ENCODE measurements at regions not wholly inside any gene's neighbourhood (a gene's known extent, or its start where the extent isn't known, plus 50 kb on each side); places are given as distances from the start of the nearest gene placed in this dataset.

DNA sequence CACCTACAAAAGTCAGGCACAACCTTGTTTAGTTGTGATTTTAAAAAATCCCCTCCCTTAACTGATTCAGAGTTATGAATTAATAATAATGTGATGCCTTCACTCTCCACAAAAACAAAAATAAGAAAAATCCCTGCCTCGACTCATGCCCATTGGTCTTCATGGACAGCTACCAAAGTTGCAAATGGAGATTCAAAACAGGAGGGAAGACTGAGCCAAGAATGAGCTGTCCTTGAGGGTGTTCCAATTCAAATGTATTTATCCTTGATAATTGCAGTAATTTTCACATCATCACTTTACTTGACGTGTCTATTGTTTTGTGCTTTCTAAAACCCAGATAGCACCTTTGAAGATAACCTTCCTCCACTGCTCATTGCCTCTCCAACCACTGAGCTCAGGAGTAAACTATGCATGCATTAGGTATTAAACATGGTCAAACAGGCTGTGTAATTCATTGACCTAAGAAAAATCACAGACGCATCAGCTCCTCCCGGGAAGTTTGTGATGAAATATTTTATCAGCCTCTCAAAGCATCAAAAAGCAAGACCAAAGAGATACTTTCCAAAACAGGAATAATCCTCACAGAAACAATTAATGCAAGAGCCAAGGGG lies 712.7 kb upstream of the IGFBP3 start:
- no peak for TF ChIP-seq TAF1 (IDR thresholded peaks at IDR 0.05; ENCODE audit: borderline replicate concordance, insufficient read depth, low read length)
- TF ChIP-seq, protein P1, sequence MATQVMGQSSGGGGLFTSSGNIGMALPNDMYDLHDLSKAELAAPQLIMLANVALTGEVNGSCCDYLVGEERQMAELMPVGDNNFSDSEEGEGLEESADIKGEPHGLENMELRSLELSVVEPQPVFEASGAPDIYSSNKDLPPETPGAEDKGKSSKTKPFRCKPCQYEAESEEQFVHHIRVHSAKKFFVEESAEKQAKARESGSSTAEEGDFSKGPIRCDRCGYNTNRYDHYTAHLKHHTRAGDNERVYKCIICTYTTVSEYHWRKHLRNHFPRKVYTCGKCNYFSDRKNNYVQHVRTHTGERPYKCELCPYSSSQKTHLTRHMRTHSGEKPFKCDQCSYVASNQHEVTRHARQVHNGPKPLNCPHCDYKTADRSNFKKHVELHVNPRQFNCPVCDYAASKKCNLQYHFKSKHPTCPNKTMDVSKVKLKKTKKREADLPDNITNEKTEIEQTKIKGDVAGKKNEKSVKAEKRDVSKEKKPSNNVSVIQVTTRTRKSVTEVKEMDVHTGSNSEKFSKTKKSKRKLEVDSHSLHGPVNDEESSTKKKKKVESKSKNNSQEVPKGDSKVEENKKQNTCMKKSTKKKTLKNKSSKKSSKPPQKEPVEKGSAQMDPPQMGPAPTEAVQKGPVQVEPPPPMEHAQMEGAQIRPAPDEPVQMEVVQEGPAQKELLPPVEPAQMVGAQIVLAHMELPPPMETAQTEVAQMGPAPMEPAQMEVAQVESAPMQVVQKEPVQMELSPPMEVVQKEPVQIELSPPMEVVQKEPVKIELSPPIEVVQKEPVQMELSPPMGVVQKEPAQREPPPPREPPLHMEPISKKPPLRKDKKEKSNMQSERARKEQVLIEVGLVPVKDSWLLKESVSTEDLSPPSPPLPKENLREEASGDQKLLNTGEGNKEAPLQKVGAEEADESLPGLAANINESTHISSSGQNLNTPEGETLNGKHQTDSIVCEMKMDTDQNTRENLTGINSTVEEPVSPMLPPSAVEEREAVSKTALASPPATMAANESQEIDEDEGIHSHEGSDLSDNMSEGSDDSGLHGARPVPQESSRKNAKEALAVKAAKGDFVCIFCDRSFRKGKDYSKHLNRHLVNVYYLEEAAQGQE (IDR thresholded peaks at IDR 0.05; ENCODE audit: insufficient read depth in 1 of 2, low read depth in 2 of 2, low read length in 2 of 2), result no peak
- no peak for TF ChIP-seq FOXP2 (optimal IDR thresholded peaks at IDR 0.05; ENCODE audit: borderline replicate concordance, extremely low read depth, extremely low read length, insufficient read depth)

DNA sequence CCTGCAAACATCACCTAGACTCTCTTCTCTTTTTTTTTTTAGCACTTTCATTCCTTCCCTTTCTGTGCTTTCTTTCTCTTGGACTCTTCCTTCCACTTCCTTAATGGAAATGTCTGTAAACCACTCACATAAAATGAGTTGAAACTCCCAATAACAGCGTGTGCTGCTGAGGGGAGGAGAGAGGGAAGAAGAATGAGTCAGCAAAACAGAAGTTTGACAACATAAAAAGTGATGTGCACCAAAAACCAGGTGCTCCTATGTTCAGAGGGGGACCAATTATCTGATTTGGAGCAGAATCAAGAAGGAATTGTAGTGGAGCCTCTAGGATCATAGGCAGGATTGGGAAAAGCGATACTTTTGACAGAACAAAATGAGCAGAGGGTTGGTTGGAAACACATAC lies 712.1 kb upstream of the IGFBP3 start:
- no peak for TF ChIP-seq SIN3A (IDR thresholded peaks at IDR 0.05; ENCODE audit: borderline replicate concordance, insufficient read depth, low read length)
- no peak for TF ChIP-seq TAF1 (IDR thresholded peaks at IDR 0.05; ENCODE audit: borderline replicate concordance, insufficient read depth, low read length)
- TF ChIP-seq POLR2AphosphoS5 (IDR thresholded peaks at IDR 0.05; ENCODE audit: low read depth, low read length), result no peak
- no peak for TF ChIP-seq FOXP2 (optimal IDR thresholded peaks at IDR 0.05; ENCODE audit: borderline replicate concordance, extremely low read depth, extremely low read length, insufficient read depth)
- TF ChIP-seq, protein P1 (IDR thresholded peaks at IDR 0.05; ENCODE audit: insufficient read depth in 1 of 2, low read depth in 2 of 2, low read length in 2 of 2), result no peak

GRCh38 chr7:46630031-46630430 lies 709.0 kb upstream of the IGFBP3 start:
- TF ChIP-seq SIN3A (IDR thresholded peaks at IDR 0.05; ENCODE audit: borderline replicate concordance, insufficient read depth, low read length), result no peak
- TF ChIP-seq, protein P1 (IDR thresholded peaks at IDR 0.05; ENCODE audit: insufficient read depth in 1 of 2, low read depth in 2 of 2, low read length in 2 of 2), result no peak
- no peak for TF ChIP-seq TAF1 (IDR thresholded peaks at IDR 0.05; ENCODE audit: borderline replicate concordance, insufficient read depth, low read length)
- no peak for TF ChIP-seq FOXP2 (optimal IDR thresholded peaks at IDR 0.05; ENCODE audit: borderline replicate concordance, extremely low read depth, extremely low read length, insufficient read depth)
- TF ChIP-seq POLR2AphosphoS5 (IDR thresholded peaks at IDR 0.05; ENCODE audit: low read depth, low read length), result no peak

DNA sequence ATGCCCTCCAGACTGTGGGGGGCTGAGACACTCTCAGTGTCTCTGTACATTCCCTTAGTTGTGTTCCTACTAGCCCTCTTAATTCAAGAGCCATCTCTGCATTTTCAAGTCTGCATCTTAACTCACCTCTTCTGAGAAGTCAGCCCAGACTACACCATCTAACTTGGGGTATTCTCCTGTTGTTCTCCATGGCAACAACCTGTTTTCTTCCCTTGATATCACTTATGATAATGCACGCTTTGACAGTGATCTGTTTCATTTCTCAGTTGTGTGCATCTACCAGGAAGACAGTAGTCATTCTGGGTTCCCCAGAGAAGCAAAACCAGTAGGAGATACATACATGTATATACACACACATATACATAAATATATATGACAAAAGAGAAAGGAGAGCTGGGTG lies 707.3 kb upstream of the IGFBP3 start:
- no peak for TF ChIP-seq SIN3A (IDR thresholded peaks at IDR 0.05; ENCODE audit: borderline replicate concordance, insufficient read depth, low read length)
- TF ChIP-seq POLR2AphosphoS5 (IDR thresholded peaks at IDR 0.05; ENCODE audit: low read depth, low read length), result no peak
- TF ChIP-seq, protein P1 (IDR thresholded peaks at IDR 0.05; ENCODE audit: insufficient read depth in 1 of 2, low read depth in 2 of 2, low read length in 2 of 2), result no peak
- no peak for TF ChIP-seq FOXP2 (optimal IDR thresholded peaks at IDR 0.05; ENCODE audit: borderline replicate concordance, extremely low read depth, extremely low read length, insufficient read depth)
- TF ChIP-seq TAF1 (IDR thresholded peaks at IDR 0.05; ENCODE audit: borderline replicate concordance, insufficient read depth, low read length), result no peak
